Right kidney (tissue), 1 donor: ENCODE measurements at regions not wholly inside any gene's neighbourhood (a gene's known extent, or its start where the extent isn't known, plus 50 kb on each side); places are given as distances from the start of the nearest gene placed in this dataset.
"Not testable (repeated sequence)": the region's sequence is repeated elsewhere in the genome, so short reads cannot be mapped to it uniquely, and the experiment has no call there.

Source experiments
- DNase-seq: peaks from one replicate; pipeline ENCODE4 v3.0.0-alpha.2; 2016

GRCh38 chr11:97687111-97687510, 1297.3 kb downstream of the JRKL start:
- no peak for DNase-seq

DNA sequence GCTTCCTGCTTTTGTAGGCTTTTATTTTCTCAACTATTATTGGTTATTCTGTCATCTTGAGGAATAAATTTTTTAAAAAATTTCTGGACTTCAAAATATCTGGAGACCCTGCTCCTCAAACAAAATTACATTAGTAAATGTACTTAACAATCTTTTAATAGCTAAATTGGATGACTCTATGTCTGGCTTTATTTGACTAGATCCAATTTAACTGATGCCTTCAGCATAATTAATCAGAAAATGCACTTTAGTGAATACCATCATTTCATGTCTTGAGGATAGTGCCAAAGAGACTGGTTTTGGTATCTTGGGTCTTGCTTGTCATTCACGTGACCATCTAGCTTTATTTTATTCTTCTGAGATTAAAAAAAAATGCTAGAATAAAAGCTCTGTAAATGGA, 1301.2 kb downstream of the JRKL start:
- no peak for DNase-seq

DNA sequence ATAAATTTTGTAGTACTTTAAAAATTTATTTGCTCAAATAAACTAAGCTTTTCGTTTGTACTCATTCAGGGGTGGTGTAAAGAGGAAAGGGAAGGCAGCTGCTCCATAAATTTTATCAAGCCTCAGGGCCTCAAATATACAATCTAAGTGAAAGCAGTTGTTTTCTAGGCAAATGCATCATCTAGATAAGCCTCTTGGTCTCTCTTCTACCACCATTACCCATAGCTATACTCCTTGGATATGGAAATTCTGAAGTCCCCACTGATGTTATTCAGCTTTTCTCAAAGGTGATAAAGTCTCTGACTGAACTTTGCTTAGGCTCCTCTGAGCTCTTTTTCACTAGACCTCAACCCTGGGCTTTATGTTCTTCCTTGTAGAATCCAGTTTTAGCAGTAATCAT, 1313.1 kb downstream of the JRKL start:
- DNase-seq, result peak; percentile 4

- DNase-seq, result no peak
These were observed 1314.0 kb downstream of the JRKL start for GRCh38 chr11:97703851-97704250.

GRCh38 chr11:97705441-97705840, 1315.3 kb upstream of the CNTN5 start:
- DNase-seq, result not testable (repeated sequence)

- DNase-seq, result no peak
These were observed 1302.8 kb upstream of the CNTN5 start for GRCh38 chr11:97717922-97718321.

DNA sequence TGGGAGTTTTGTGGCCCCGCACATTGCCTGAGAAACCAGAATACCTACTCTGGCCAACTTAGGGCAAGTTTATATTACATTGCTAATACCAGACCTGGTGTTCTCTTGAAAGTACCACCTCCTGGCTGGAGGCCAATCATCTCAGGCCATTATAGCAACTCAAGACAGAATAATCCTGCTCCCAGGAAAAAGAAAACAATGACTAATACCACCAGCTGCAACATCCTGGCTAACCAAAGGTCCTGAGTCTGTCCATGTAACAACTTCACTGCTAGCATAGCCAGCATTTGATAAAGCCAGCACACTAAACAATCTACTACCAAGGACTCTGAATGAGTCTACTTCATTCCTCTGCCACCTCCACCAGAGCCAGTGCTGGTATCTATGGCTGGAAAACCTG, 1298.7 kb upstream of the CNTN5 start:
- no peak for DNase-seq

GRCh38 chr11:97722721-97723120, 1298.0 kb upstream of the CNTN5 start:
- no peak for DNase-seq

- DNase-seq, result no peak
These were observed 1291.0 kb upstream of the CNTN5 start for GRCh38 chr11:97729546-97730272.

DNA sequence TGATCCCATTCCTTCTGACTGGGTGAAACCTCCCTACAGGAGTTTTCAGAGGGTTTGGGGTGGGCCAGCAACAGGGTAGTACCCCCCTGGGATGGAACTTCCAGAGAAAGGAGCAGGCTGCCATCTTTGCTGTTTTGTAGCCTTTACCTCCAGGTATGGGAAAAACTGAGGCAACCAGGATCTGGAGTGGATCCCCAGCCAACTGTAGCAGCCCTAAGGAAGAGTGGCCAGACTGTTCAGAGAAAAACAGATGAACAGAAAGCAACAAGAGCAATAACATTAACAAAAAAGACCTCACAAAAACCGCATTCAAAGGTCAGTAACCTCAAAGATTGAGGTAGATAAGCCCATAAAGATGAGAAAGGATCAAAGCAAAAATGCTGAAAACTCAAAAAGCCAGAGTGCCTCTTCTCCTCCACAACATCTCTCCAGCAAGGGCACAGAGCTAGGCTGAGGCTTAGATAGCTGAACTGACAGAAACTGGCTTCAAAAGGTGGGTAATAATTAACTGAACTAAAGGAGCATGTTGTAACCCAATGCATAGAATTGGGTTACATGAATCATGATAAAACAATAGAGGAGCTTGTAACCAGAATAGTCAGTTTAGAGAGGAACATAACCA, 1288.6 kb upstream of the CNTN5 start:
- no peak for DNase-seq

- DNase-seq, result no peak
These were observed 1282.0 kb upstream of the CNTN5 start for GRCh38 chr11:97738751-97739150.

DNA sequence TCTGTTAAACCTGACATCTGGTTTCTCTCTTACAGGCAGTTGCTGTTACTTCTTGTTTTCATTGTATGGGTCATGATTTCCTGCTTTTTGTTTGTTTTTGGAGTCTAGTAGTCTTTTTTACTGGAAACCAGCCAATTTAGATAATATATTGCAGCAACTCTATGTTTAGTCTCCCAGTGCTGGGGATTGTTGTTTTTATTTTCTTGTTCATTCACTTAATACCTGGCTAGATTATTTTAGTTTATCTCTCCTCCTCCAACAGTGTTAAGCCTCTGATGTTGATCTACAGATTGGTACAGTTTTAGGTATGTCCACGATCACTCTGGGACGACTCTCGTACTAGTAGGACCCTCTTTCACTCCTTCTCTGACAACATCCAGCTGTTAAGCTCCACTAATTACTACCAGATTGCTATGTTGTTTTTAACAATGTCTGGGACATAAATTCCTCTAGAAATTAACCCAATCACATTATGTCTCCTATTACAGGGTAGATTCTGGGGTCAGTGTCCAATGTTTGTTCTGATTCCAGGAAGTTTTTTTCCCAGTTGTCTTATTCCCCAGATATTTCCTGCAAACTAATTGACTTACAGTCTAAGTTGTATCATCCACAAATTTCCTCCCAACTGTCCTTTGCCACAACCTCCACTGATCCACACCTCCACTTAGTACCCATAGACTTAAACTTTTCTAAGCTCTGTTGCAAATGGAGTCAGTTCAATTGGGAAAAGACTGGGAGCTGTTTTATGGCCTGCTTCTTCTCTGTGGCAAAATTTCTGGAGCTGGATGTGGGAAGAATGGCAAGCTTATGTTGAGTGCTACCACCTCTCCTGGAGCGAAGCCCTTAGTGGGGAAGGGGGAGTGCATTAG, 1280.6 kb upstream of the CNTN5 start:
- peak; percentile 73 for DNase-seq

GRCh38 chr11:97740801-97741151, 1280.0 kb upstream of the CNTN5 start:
- no peak for DNase-seq

DNA sequence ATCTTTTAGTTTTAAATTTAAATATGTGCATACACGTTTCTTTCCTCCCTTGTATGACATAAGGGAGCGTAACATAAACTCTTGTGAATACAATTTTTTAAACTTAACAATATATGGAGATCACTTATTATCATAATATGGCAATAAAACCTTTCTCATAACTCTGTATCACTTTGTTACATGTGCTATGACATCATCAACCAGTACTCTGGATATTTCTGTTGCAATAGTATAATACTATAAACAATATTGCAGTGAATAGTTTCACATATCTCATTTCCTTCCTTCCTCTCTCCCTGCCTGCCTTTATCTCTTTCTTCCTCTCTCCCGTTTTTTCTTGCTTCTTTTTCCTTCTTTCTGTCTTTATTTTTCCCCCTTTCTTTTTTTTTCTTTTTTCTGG, 1278.0 kb upstream of the CNTN5 start:
- no peak for DNase-seq

GRCh38 chr11:97743205-97743742, 1277.5 kb upstream of the CNTN5 start:
- DNase-seq, result no peak

DNA sequence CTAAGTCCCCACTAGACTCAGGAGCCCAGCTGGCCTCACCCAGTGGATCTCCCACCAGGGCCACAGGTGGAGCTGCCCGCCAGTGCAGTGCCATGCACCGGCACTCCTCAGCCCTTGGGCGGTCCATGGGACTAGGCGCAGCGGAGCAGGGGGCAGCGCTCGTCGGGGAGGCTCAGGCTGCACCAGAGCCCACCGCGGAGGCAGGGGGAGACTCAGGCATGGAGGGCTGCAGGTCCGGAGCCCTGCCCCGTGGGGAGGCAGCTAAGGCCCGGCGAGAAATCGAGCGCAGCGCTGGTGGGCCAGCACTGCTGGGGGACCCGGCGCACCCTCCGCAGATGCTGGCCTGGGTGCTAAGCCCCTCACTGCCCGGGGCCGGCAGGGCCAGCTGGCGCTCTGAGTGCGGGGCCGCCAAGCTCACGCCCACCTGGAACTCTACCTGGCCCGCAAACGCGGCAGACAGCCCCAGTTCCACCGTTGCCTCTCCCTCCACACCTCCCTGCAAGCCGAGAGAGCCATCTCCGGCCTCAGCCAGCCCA, 1275.2 kb upstream of the CNTN5 start:
- no peak for DNase-seq

- DNase-seq, result no peak
These were observed 1273.9 kb upstream of the CNTN5 start for GRCh38 chr11:97746818-97747217.

GRCh38 chr11:97751405-97751804, 1269.3 kb upstream of the CNTN5 start:
- no peak for DNase-seq

- DNase-seq, result no peak
These were observed 1268.8 kb upstream of the CNTN5 start for GRCh38 chr11:97751952-97752351.

GRCh38 chr11:97754976-97755375, 1265.8 kb upstream of the CNTN5 start:
- no peak for DNase-seq

GRCh38 chr11:97756571-97757335, 1264.0 kb upstream of the CNTN5 start:
- DNase-seq, result no peak

DNA sequence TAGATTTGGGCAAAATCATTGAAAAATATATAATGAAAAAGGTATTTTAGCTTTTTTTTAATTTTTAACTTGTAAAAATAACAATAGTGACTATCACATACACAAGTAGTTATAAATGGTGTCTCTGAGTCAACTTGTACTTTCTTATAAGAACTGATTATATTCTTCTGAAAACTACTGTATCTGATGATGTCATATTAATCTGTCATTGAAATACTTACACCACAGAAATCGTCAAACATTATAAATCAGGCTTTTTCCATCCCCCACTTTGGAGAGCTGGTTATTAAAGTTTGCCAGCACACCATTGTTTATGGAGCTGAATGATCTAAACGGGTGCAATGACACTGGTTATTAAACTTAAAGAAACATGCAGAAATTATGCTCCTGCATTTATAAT, 1259.6 kb upstream of the CNTN5 start:
- no peak for DNase-seq
